Choroid plexus epithelial cell (primary cell): ENCODE measurements at regions not wholly inside any gene's neighbourhood (a gene's known extent, or its start where the extent isn't known, plus 50 kb on each side); places are given as distances from the start of the nearest gene placed in this dataset.
A peak's percentile ranks its signal among the peaks of the same experiment; 100 is the strongest.

ENCODE experiments used
- DNase-seq: peaks from one replicate; pipeline ENCODE4 v3.0.0-alpha.2; 2010; ENCODE audit warnings: low read depth
- H3K4me3 ChIP-seq: 2 replicates; pipeline ENCODE4 v1.5.1; 2011; ENCODE audit warnings: low read depth, mild to moderate bottlenecking, control low read depth, low read length, moderate library complexity
- CTCF ChIP-seq: conservative IDR thresholded peaks from 2 replicates; pipeline ENCODE4 v1.5.1; 2011; ENCODE audit warnings: low read depth, mild to moderate bottlenecking, control low read depth, inconsistent platforms, low read length, moderate library complexity

GRCh38 chrX:28085653-28086052 lies 104.4 kb upstream of the DCAF8L1 start:
- no peak overlapping the region for H3K4me3 ChIP-seq
- DNase-seq: no peak
- TF ChIP-seq CTCF: no peak

GRCh38 chrX:28058901-28059300 lies 77.7 kb upstream of the DCAF8L1 start:
- H3K4me3 ChIP-seq: no peak overlapping the region
- DNase-seq: peak; percentile 19
- TF ChIP-seq CTCF: no peak

GRCh38 chrX:28042826-28043564 lies 61.7 kb upstream of the DCAF8L1 start:
- DNase-seq: no peak
- no peak for TF ChIP-seq CTCF
- H3K4me3 ChIP-seq: no peak overlapping the region

- no peak for DNase-seq
- H3K4me3 ChIP-seq: no peak overlapping the region
- no peak for TF ChIP-seq CTCF
Observed at GRCh38 chrX:28042260-28042659, 61.0 kb upstream of the DCAF8L1 start.

GRCh38 chrX:28039258-28039657 lies 58.0 kb upstream of the DCAF8L1 start:
- TF ChIP-seq CTCF: no peak
- DNase-seq: no peak
- no peak overlapping the region for H3K4me3 ChIP-seq
